ENCODE measurements at regions not wholly inside any gene's neighbourhood (a gene's known extent, or its start where the extent isn't known, plus 50 kb on each side); places are given as distances from the start of the nearest gene placed in this dataset.

DNA sequence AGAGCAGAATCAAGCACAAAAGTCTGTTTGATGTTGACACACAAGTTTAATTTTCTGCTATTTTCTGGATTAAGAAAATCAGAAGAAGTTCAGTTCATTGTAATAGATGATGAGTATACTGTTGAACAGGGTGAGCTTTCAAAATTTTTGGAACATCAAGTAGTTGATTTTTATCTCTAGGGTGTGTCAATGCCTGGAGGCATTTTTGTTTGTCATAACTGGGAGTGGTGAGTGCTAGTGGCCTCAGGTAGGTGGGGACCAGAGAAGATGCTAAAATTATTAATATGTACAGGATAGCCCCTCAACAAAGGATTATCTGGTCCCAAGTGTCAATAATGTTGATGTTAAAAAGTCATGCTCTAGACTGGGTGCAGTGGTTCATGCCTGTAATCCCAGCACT, 279.7 kb upstream of the GNPDA2 start:
- no peak for TF ChIP-seq POLR2A (IDR thresholded peaks at IDR 0.05)
- TF ChIP-seq, protein P1, sequence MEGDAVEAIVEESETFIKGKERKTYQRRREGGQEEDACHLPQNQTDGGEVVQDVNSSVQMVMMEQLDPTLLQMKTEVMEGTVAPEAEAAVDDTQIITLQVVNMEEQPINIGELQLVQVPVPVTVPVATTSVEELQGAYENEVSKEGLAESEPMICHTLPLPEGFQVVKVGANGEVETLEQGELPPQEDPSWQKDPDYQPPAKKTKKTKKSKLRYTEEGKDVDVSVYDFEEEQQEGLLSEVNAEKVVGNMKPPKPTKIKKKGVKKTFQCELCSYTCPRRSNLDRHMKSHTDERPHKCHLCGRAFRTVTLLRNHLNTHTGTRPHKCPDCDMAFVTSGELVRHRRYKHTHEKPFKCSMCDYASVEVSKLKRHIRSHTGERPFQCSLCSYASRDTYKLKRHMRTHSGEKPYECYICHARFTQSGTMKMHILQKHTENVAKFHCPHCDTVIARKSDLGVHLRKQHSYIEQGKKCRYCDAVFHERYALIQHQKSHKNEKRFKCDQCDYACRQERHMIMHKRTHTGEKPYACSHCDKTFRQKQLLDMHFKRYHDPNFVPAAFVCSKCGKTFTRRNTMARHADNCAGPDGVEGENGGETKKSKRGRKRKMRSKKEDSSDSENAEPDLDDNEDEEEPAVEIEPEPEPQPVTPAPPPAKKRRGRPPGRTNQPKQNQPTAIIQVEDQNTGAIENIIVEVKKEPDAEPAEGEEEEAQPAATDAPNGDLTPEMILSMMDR (IDR thresholded peaks at IDR 0.05) = no peak

Measured in Peyer's patch (tissue), 4 donors.